ENCODE measurements at regions not wholly inside any gene's neighbourhood (a gene's known extent, or its start where the extent isn't known, plus 50 kb on each side); places are given as distances from the start of the nearest gene placed in this dataset.

DNA sequence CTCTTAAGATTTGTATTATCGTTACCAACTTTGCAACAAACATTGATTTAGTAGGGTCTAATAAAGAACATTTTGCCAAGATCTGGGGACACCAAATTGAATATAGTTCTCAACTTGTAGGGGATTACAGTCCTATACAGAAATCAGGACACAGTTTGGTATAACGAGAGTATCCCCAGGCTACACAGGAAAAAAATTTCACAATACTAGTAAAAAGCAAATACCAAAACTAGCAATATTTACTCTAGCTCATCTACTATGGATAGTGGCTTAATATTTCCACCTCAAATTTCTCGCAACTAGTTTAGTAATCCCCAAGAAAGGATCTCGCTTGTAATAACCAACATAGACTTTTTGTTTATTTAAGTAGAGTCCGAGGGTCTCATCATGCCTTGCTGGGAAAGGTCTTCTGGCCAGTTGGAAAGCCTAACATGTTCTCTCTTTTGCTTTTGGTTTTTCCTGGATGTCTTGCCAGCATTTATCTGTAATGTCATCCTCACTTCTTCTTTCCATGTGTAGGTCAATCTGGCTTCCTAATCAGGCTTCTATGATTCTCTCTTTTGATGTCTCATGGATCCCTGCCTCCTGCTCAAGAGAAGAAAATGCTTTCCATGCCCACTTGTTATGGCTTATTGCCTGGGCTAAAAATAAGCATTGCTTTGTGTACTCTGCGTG lies 104.7 kb upstream of the KCNK2 start:
- TF ChIP-seq TAF1 (IDR thresholded peaks at IDR 0.05; ENCODE audit: borderline replicate concordance, low read depth, low read length), result no peak
- TF ChIP-seq POLR2AphosphoS5 (IDR thresholded peaks at IDR 0.05; ENCODE audit: low read depth, low read length), result no peak
